IMR-90 (cell line): ENCODE measurements at regions not wholly inside any gene's neighbourhood (a gene's known extent, or its start where the extent isn't known, plus 50 kb on each side); places are given as distances from the start of the nearest gene placed in this dataset.

Source experiments
- ATAC-seq: fragments of 200-7000 bp; cut with Tn5 transposase; 2 replicates; pipeline ENCODE4 v1.9.1; 2020; ENCODE audit warnings: low read depth, mild to moderate bottlenecking, moderate library complexity
- BruUV-seq: library from RNA; stranded (reverse); fragments of 400-500 nt; replicated peaks from 2 replicates; lab custom pipeline; 2021; lab: Mats Ljungman, UMichigan
- CTCF ChIA-PET: fragments of 300-600 bp; formaldehyde crosslinking; extraction: SDS; loops from one replicate; lab custom pipeline; 2021; ENCODE audit warnings: antibody characterized with exemption; lab: Yijun Ruan, JAX
- POLR2A ChIA-PET: fragments of 300-600 bp; sonication (Branson Sonifier 250); formaldehyde crosslinking; loops from one replicate; lab custom pipeline; 2022; ENCODE audit warnings: antibody characterized with exemption; ENCODE audit not compliant: unreplicated experiment; lab: Charles Lee
- DNase-seq: peaks from one replicate; pipeline ENCODE4 v3.0.0; 2013
- H2AFZ ChIP-seq: replicated peaks from 2 replicates; pipeline ENCODE3; 2013; ENCODE audit warnings: low read length, mild to moderate bottlenecking; ENCODE audit not compliant: poor library complexity
- H2AK5ac ChIP-seq: 2 replicates; pipeline ENCODE4 v1.6.1; 2013; ENCODE audit warnings: low read depth, low read length, inconsistent platforms
- H2AK9ac ChIP-seq: replicated peaks from 2 replicates; pipeline ENCODE3; 2013; ENCODE audit warnings: mild to moderate bottlenecking, low read depth, low read length, moderate library complexity; ENCODE audit not compliant: poor library complexity
- H2BK120ac ChIP-seq: 2 replicates; pipeline ENCODE4 v1.6.1; 2013; ENCODE audit warnings: low read depth, low read length, inconsistent platforms
- H2BK15ac ChIP-seq: 3 replicates; pipeline ENCODE4 v1.6.1; 2013; ENCODE audit warnings: low read depth, low read length, inconsistent platforms
- H2BK20ac ChIP-seq: 2 replicates; pipeline ENCODE4 v1.6.1; 2013; ENCODE audit warnings: low read depth, mild to moderate bottlenecking, inconsistent platforms, low read length, moderate library complexity
- H2BK5ac ChIP-seq: 2 replicates; pipeline ENCODE4 v1.6.1; 2013; ENCODE audit warnings: mild to moderate bottlenecking, low read depth, low read length, inconsistent platforms; ENCODE audit not compliant: poor library complexity, severe bottlenecking
- H3K14ac ChIP-seq: replicated peaks from 2 replicates; pipeline ENCODE4 v1.6.1; 2013; ENCODE audit warnings: low read depth, low read length, inconsistent platforms
- H3K18ac ChIP-seq: 2 replicates; pipeline ENCODE4 v1.6.1; 2013; ENCODE audit warnings: low read depth, low read length, control low read depth
- H3K23ac ChIP-seq: 2 replicates; pipeline ENCODE4 v1.6.1; 2013; ENCODE audit warnings: low read depth, low read length, inconsistent platforms
- H3K27ac ChIP-seq: 2 replicates; pipeline ENCODE4 v1.5.1; 2013; ENCODE audit warnings: mild to moderate bottlenecking, control low read depth, low read length; ENCODE audit not compliant: insufficient read depth
- H3K27me3 ChIP-seq: 2 replicates; pipeline ENCODE4 v1.6.1; 2013; ENCODE audit warnings: low read length; ENCODE audit not compliant: control insufficient read depth, insufficient read depth
- H3K36me3 ChIP-seq: 2 replicates; pipeline ENCODE4 v1.6.1; 2013; ENCODE audit warnings: low read length, mixed read lengths; ENCODE audit not compliant: control insufficient read depth, insufficient read depth
- H3K4ac ChIP-seq: 2 replicates; pipeline ENCODE4 v1.6.1; 2013; ENCODE audit warnings: low read depth, low read length, inconsistent platforms
- H3K4me1 ChIP-seq: 2 replicates; pipeline ENCODE4 v1.6.1; 2013; ENCODE audit warnings: low read length, mixed read lengths; ENCODE audit not compliant: control insufficient read depth, insufficient read depth
- H3K4me2 ChIP-seq: 2 replicates; pipeline ENCODE4 v1.6.1; 2013; ENCODE audit warnings: low read depth, mild to moderate bottlenecking, control low read depth, low read length, moderate library complexity
- H3K4me3 ChIP-seq: 2 replicates; pipeline ENCODE4 v1.5.1; 2013; ENCODE audit warnings: low read depth, mild to moderate bottlenecking, control low read depth, low read length, moderate library complexity; ENCODE audit not compliant: insufficient read depth
- H3K56ac ChIP-seq: 2 replicates; pipeline ENCODE4 v1.6.1; 2013; ENCODE audit warnings: low read length, inconsistent platforms; ENCODE audit not compliant: insufficient read depth; ENCODE audit errors: extremely low read depth
- H3K79me1 ChIP-seq, 2 experiments: 2 replicates each; pipeline ENCODE4 v1.6.1; 2013; ENCODE audit warnings: low read length in 2 of 2, inconsistent platforms in 1 of 2, low read depth in 1 of 2
- H3K9ac ChIP-seq: 2 replicates; pipeline ENCODE4 v1.6.1; 2013; ENCODE audit warnings: low read depth, low read length, control low read depth
- H3K9me1 ChIP-seq: 2 replicates; pipeline ENCODE4 v1.6.1; 2013; ENCODE audit warnings: low read length, inconsistent platforms; ENCODE audit not compliant: insufficient read depth
- H3K9me3 ChIP-seq: 2 replicates; pipeline ENCODE4 v1.6.1; 2013; ENCODE audit warnings: low read length; ENCODE audit not compliant: control insufficient read depth, insufficient read depth
- H4K20me1 ChIP-seq: 2 replicates; pipeline ENCODE4 v1.6.1; 2013; ENCODE audit warnings: low read length, inconsistent platforms; ENCODE audit not compliant: insufficient read depth
- H4K5ac ChIP-seq: 2 replicates; pipeline ENCODE4 v1.6.1; 2013; ENCODE audit warnings: mild to moderate bottlenecking, low read depth, low read length, control low read depth
- H4K8ac ChIP-seq, 2 experiments: 2 replicates each; pipeline ENCODE4 v1.6.1; 2013; ENCODE audit warnings: low read depth in 2 of 2, low read length in 2 of 2, control low read depth in 1 of 2, inconsistent platforms in 1 of 2
- H4K91ac ChIP-seq: 2 replicates; pipeline ENCODE4 v1.6.1; 2013; ENCODE audit warnings: low read depth, low read length, inconsistent platforms; ENCODE audit not compliant: insufficient read depth
- BHLHE40 ChIP-seq: fragments of 150-350 bp; IDR thresholded peaks from 2 replicates; pipeline ENCODE4 v1.6.1; 2016; ENCODE audit warnings: mild to moderate bottlenecking, low read depth, low read length
- CEBPB ChIP-seq: IDR thresholded peaks from 2 replicates; pipeline ENCODE4 v1.6.1; 2012; ENCODE audit warnings: low read depth, low read length, improper control_type of control experiment
- CHD1 ChIP-seq: IDR thresholded peaks from 2 replicates; pipeline ENCODE4 v1.6.1; 2012; ENCODE audit warnings: low read depth, low read length, improper control_type of control experiment
- FOS ChIP-seq: fragments of 150-350 bp; IDR thresholded peaks from 2 replicates; pipeline ENCODE4 v1.6.1; 2016; ENCODE audit warnings: low read depth, low read length
- MAFK ChIP-seq: IDR thresholded peaks from 2 replicates; pipeline ENCODE4 v1.6.1; 2012; ENCODE audit warnings: low read depth, low read length, improper control_type of control experiment
- MAZ ChIP-seq: IDR thresholded peaks from 2 replicates; pipeline ENCODE4 v1.6.1; 2012; ENCODE audit warnings: low read depth, mild to moderate bottlenecking, low read length, improper control_type of control experiment, moderate library complexity, borderline replicate concordance
- MXI1 ChIP-seq: IDR thresholded peaks from 2 replicates; pipeline ENCODE4 v1.6.1; 2012; ENCODE audit warnings: low read depth, mild to moderate bottlenecking, low read length, moderate library complexity, borderline replicate concordance
- NFE2L2 ChIP-seq: fragments of 150-350 bp; IDR thresholded peaks from 2 replicates; pipeline ENCODE4 v1.6.1; 2016; ENCODE audit warnings: low read depth, mild to moderate bottlenecking, low read length
- POLR2A ChIP-seq: IDR thresholded peaks from 2 replicates; pipeline ENCODE4 v1.6.1; 2012; ENCODE audit warnings: mild to moderate bottlenecking, low read depth, low read length
- RAD21 ChIP-seq: IDR thresholded peaks from 2 replicates; pipeline ENCODE4 v1.6.1; 2012; ENCODE audit warnings: low read length, improper control_type of control experiment
- RFX5 ChIP-seq: IDR thresholded peaks from 2 replicates; pipeline ENCODE4 v1.8.0; 2012; ENCODE audit warnings: low read depth, mild to moderate bottlenecking, low read length, moderate library complexity
- SMC3 ChIP-seq: fragments of 150-350 bp; IDR thresholded peaks from 2 replicates; pipeline ENCODE4 v1.6.1; 2016; ENCODE audit warnings: low read depth, mild to moderate bottlenecking, antibody characterized with exemption, low read length, moderate library complexity
- USF2 ChIP-seq: fragments of 150-350 bp; IDR thresholded peaks from 2 replicates; pipeline ENCODE4 v1.6.1; 2017; ENCODE audit warnings: mild to moderate bottlenecking, antibody characterized with exemption, low read length, low read depth
- WGBS, 2 experiments: methylation state at CpG; one replicate each; pipeline versions ENCODE4 v1.1.5 to v1.1.7; 2013; ENCODE audit warnings: missing lambda C conversion rate in 2 of 2; ENCODE audit not compliant: insufficient read length in 1 of 2; ENCODE audit errors: extremely low coverage in 2 of 2; 5-methylcytosine and 5-hydroxymethylcytosine counted together
- dilution Hi-C: fragments of 300-500 bp; cut with HindIII; formaldehyde crosslinking; loops from one replicate; pipeline ENCODE4 v1.14.3; 2018; ENCODE audit warnings: low sequenced_read_pairs; ENCODE audit not compliant: unreplicated experiment
- in situ Hi-C: fragments of 300-500 bp; cut with MboI; formaldehyde crosslinking; loops from 3 replicates; pipeline ENCODE4 v1.14.3; 2019; ENCODE audit warnings: low sequenced_read_pairs, inconsistent platforms, mixed read lengths
- intact Hi-C: fragments of 100-400 bp; cut with micrococcal nuclease; formaldehyde crosslinking; loops from 2 replicates; pipeline ENCODE4 v1.10.0; 2022
- TF ChIP-seq, protein P1 (sequence below): conservative IDR thresholded peaks from 2 replicates; pipeline ENCODE4 v1.5.1; 2012; ENCODE audit warnings: mild to moderate bottlenecking, low read depth, low read length, improper control_type of control experiment

GRCh38 chr2:15750433-15750814 is 158.8 kb downstream of the DDX1 start (continued):
- TF ChIP-seq USF2 (no peak), SMC3 (no peak)

DNA sequence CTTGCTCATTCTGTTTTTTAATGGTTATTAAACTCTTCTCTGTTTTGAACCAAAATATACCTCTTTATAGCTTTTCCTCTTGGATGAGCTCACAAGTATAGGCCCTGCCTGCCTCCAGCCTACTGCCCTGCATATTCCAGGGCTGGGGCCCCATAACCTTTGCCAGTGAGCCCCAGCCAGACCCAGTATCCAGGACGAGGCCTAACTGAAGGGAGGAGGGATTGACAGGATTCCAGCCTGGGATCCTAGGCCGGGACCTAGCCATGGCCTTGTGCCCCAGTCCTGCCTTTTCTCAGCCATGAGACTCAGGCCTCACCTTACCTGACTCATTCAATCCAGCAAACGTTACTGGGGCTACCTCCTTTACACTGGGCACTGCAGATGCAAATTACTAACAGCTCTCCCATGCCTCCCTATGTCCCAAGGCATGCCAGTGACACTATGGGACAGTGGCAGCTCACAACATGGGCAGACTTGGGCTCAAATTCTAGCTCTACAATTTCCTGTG is 159.2 kb downstream of the DDX1 start:
- ChIA-PET CTCF (interaction anchor here (0.8 kb wide), 1 partner anchor 106 kb away, joined by 3 read pairs; no protein-coding TSS in a partner anchor), POLR2A (no interaction called here)
- Histone ChIP-seq H4K5ac (no peak overlapping the region), H2BK20ac (no peak overlapping the region), H2AFZ (no peak overlapping the region), H3K9me1 (no peaks in the 10 kb centered on the region), H3K4me2 (no peak overlapping the region), H3K4me3 (no peak overlapping the region), H3K9ac (no peak overlapping the region), H3K79me1 (no peaks in the 10 kb centered on the region), H3K4me1 (no peaks in the 10 kb centered on the region), H3K36me3 (no peaks in the 10 kb centered on the region), H2AK9ac (no peak overlapping the region), H3K27ac (no peak overlapping the region), H2BK120ac (no peak overlapping the region), H4K20me1 (no peaks in the 10 kb centered on the region), H3K56ac (no peak overlapping the region), H3K23ac (no peak overlapping the region), H3K27me3 (no peaks in the 10 kb centered on the region), H4K91ac (no peak overlapping the region), H4K8ac (no peak overlapping the region), H2BK5ac (no peak overlapping the region), H3K18ac (no peak overlapping the region), H3K9me3 (peaks cover 4% of the 10 kb centered on the region; the same call in 1 of the 2 replicates), H2BK15ac (no peak overlapping the region), H3K14ac (no peak overlapping the region), H3K4ac (no peak overlapping the region), H2AK5ac (no peak overlapping the region)
- no peak for ATAC-seq
- intact Hi-C loops, result no loop called here
- dilution Hi-C loops, result no loop called here
- in situ Hi-C loops, result no loop called here
- WGBS, 2 experiments, result no CpG with 5 or more reads among the region's 3 CpGs
- no TSS peak for BruUV-seq
- DNase-seq, result no peak
- TF ChIP-seq SMC3, result no peak
- no peak for TF ChIP-seq POLR2A
- TF ChIP-seq MXI1, result no peak
- no peak for TF ChIP-seq RFX5
- TF ChIP-seq MAZ, result no peak
- no peak for TF ChIP-seq FOS
- no peak for TF ChIP-seq USF2
- TF ChIP-seq, protein P1, sequence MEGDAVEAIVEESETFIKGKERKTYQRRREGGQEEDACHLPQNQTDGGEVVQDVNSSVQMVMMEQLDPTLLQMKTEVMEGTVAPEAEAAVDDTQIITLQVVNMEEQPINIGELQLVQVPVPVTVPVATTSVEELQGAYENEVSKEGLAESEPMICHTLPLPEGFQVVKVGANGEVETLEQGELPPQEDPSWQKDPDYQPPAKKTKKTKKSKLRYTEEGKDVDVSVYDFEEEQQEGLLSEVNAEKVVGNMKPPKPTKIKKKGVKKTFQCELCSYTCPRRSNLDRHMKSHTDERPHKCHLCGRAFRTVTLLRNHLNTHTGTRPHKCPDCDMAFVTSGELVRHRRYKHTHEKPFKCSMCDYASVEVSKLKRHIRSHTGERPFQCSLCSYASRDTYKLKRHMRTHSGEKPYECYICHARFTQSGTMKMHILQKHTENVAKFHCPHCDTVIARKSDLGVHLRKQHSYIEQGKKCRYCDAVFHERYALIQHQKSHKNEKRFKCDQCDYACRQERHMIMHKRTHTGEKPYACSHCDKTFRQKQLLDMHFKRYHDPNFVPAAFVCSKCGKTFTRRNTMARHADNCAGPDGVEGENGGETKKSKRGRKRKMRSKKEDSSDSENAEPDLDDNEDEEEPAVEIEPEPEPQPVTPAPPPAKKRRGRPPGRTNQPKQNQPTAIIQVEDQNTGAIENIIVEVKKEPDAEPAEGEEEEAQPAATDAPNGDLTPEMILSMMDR, result no peak
- TF ChIP-seq MAFK, result no peak
- no peak for TF ChIP-seq RAD21
- no peak for TF ChIP-seq NFE2L2
- no peak for TF ChIP-seq CHD1
- TF ChIP-seq BHLHE40, result no peak
- no peak for TF ChIP-seq CEBPB
